ENCODE measurements at regions not wholly inside any gene's neighbourhood (a gene's known extent, or its start where the extent isn't known, plus 50 kb on each side); places are given as distances from the start of the nearest gene placed in this dataset.

DNA sequence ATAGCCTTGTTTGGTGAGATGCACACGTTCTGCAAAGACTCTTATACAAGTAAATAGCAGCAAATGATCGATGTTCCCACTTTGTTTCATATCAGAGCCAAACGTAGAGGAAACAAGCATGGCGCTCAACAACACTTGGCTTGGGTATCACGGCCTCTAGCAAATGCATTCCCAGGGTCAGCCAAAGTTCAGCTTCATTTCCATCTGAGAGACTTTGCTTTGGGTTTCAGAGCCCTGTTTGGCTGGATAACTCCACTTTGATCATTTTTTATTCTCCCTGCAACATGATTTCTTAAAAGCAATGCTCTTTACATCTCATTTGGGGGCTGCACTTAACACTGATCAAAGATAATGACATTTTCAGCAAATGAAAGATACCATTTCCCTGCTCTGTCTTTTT lies 199.2 kb upstream of the FAM9B start:
- H3K4me3 ChIP-seq (ENCODE audit: low read depth, low read length): no peak overlapping the region
- TF ChIP-seq CTCF (IDR thresholded peaks at IDR 0.05; ENCODE audit: borderline replicate concordance, insufficient read depth, low read depth, low read length): no peak

DNA sequence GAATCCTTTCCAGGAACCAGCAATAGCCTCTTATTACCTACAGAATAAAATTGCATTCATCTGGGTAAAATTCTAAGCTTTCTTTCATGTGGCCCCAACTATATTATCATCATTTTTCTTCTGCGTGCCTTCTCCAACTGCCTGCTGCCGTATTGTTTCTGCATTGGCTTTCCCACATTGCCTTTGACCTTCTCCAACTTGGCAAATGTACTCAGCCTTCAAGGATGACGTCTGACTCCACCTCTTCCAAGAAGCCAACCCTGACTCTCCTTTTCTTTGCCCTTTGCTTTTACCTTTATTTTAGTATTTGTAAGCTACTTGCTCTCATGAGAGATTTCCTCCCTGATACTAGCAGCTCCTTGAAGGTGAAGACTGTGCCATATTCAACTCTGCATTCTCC lies 200.4 kb upstream of the FAM9B start:
- TF ChIP-seq CTCF (IDR thresholded peaks at IDR 0.05; ENCODE audit: borderline replicate concordance, insufficient read depth, low read depth, low read length): no peak

GRCh38 chrX:9235722-9236121 lies 201.8 kb upstream of the FAM9B start:
- TF ChIP-seq CTCF (IDR thresholded peaks at IDR 0.05; ENCODE audit: borderline replicate concordance, insufficient read depth, low read depth, low read length): no peak
- H3K4me3 ChIP-seq (ENCODE audit: low read depth, low read length): no peak overlapping the region

More for the DNA sequence above, 200.4 kb upstream of the FAM9B start:
- no peak overlapping the region for H3K4me3 ChIP-seq (ENCODE audit: low read depth, low read length)

DNA sequence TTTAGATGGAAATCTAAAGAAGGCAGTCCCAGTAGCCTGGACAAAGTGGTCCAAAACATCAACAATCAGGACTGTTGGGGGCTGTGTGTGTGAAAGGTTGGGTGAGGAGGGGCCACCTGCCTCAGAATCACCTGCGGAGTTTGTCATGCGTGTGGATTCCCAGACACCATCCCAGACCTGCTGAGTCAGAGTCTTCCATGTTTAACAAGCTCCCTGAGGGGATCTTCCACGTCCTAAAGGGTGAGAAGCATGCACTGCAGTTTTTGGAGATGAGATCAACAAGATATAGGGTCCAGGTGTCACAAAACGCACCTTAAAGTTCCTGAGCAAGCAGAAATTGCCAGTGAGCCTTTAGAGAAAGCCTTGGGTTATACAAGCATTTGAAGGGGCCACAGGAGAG lies 207.0 kb upstream of the FAM9B start:
- TF ChIP-seq CTCF (IDR thresholded peaks at IDR 0.05; ENCODE audit: borderline replicate concordance, insufficient read depth, low read depth, low read length): no peak
- H3K4me3 ChIP-seq (ENCODE audit: low read depth, low read length): no peak overlapping the region

- H3K4me3 ChIP-seq (ENCODE audit: low read depth, low read length): no peak overlapping the region
- TF ChIP-seq CTCF (IDR thresholded peaks at IDR 0.05; ENCODE audit: borderline replicate concordance, insufficient read depth, low read depth, low read length): no peak
These were observed 207.5 kb upstream of the FAM9B start for GRCh38 chrX:9241427-9241826.

GRCh38 chrX:9249051-9249846 lies 215.3 kb upstream of the FAM9B start:
- TF ChIP-seq CTCF (IDR thresholded peaks at IDR 0.05; ENCODE audit: borderline replicate concordance, insufficient read depth, low read depth, low read length): no peak
- H3K4me3 ChIP-seq (ENCODE audit: low read depth, low read length): no peak overlapping the region

- no peak overlapping the region for H3K4me3 ChIP-seq (ENCODE audit: low read depth, low read length)
- no peak for TF ChIP-seq CTCF (IDR thresholded peaks at IDR 0.05; ENCODE audit: borderline replicate concordance, insufficient read depth, low read depth, low read length)
These were observed 212.7 kb upstream of the TBL1X start for GRCh38 chrX:9252182-9252581.

Measured in GM12875 (cell line).